Hematopoietic multipotent progenitor cell treated with erythropoietin and hydrocortisone succinate and interleukin-3 and kit ligand, for 17 days (in vitro differentiated cells): ENCODE measurements at regions not wholly inside any gene's neighbourhood (a gene's known extent, or its start where the extent isn't known, plus 50 kb on each side); places are given as distances from the start of the nearest gene placed in this dataset.
"Not testable (repeated sequence)": the region's sequence is repeated elsewhere in the genome, so short reads cannot be mapped to it uniquely, and the experiment has no call there.

ENCODE experiments used
- DNase-seq: peaks from one replicate; pipeline ENCODE4 v3.0.0-alpha.2; 2015; ENCODE audit warnings: low spot score

DNA sequence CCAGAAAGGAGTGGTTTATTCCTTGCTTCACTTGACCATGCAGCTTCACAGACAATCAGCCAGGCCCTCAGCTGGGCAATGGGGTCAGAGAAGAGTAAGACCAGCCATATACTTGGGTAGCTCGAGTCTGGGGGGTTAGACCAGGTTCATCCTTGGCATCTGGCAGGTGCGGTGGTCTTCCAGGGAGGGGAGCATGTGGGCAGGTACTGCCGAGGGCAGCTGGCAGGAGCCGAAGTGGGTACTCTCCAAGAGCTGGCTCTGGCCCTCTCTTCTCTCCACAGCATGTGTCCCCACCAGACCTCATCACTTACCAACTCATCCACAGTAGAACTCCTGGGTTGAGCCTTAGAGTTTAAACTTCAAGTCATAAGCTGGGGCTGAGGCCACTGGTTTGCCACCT is 156.8 kb downstream of the FOXD2 start:
- no peak for DNase-seq

DNA sequence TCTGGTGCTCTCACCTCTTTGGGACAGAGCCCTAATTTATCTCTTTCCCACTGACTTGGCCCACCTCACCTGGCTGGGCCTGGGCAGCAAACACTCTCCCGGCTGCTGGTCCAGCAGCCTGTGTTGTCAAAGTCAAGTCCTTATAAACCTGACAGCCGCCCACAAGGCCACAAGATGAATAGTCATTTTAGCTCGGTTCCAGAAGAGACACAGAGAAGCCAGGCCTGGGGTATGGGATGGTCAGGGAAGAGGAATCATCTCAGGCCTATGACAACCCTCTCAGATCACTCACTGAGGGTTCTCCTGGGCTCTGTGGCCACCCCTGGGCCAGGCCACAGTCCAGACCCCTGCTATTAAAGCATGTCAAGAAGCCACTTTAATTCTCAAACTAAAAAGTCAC is 158.5 kb downstream of the FOXD2 start:
- no peak for DNase-seq

DNA sequence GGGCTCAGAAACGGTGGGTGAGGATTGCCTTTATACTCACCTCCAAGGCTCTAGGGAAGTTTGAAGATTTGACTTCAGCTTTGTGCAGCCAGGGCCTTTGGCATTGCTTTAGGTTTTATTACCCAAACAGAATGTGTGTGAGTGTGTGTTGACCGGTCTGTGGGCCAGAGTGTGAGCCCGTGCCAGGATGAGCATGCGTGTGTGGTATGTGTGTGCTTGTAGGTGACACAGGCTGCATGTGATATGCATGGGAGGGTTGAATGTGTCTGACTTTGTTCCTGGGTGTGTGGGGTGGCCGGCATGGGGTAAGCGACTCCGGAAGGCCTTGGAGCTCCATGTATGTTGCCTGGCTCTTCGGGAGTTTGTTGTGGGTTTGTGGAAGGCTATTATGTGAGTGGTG is 160.5 kb downstream of the FOXD2 start:
- no peak for DNase-seq

DNA sequence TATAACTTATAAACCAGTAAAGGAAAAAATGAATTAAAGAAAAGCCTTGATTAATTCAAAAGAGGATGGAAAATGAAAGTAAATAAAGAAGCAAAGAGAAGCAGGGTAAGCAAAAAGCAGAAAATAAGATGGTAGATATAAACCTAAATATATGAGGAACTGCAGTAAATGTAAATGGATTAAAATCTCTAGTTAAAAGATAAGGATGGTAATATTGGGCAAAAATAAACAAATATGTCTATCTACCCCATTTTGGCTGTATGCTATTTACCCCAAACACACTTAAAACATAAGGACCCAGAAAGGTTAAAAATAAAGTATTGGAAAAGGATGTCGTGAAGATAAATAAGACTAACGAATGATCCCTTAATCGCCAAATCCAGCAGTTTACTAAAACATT is 161.9 kb downstream of the FOXD2 start:
- DNase-seq: no peak

DNA sequence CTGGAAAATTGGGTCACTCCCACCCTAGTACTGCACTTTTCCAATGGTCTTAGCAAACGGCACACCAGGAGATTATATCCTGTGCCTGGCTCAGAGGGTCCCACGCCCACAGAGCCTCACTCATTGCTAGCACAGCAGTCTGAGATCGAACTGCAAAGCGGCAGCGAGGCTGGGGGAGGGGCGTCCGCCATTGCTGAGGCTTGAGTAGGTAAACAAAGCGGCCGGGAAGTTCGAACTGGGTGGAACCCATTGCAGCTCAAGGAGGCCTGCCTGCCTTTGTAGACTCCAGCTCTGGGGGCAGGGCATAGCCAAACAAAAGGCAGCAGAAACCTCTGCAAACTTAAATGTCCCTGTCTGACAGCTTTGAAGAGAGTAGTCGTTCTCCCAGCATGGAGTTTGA is 164.6 kb downstream of the FOXD2 start:
- DNase-seq: not testable (repeated sequence)

DNA sequence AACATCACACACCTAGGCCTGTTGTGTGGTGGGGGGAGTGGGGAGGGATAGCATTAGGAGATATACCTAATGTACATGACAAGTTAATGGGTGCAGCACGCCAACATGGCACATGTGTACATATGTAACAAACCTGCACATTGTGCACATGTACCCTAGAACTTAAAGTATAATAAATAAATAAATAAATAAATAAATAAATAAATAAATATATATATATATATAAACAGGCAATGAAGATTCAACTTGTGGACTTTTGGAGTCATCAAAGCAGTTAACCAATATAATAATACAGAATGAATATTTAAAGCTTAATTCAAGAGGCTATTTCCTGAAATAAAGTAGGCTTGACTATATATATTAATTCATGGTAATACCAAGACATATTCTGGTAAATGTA is 167.0 kb downstream of the FOXD2 start:
- not testable (repeated sequence) for DNase-seq

DNA sequence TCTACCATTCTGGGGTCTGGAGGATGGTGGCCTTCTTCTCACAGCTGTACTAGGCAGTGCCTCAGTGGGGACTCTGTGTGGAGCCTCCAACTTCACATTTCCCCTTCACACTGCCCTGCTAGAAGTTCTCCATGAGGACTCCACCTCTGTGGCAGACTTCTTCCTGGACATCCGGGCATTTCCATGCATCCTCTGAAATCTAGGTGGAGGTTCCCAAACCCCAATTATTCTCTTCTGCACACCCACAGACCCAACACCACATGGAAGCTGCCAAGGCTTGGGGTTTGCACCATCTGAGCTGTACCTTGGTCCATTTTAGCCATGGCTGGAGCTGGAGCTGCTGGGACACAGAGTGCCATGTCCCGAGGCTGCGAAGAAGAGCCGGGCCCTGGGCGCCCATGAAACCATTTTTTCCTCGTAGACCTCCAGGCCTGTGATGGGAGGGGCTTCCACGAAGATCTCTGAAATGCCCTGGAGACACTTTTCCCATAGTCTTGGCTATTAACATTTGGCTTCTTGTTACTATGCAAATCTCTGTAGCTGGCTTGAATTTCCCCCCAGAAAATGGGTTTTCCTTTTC is 170.5 kb downstream of the FOXD2 start:
- no peak for DNase-seq

DNA sequence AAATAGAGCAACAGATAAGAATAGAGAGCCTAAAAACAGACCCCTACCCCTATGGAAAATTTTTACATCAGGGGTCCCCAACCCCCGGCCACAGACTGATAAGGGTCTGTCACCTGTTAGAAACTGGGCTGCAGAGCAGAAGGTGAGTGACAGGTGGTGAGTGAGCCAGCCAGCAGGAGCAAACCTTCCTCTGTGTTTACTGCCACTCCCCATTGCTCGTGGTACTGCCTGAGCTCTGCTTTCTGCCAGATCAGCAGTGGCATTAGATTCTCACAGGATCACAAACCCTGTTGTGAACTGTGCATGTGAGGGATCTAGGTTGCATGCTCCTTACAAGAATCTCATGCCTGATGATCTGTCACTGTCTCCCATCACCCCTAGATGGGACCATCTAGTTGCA is 174.1 kb downstream of the FOXD2 start:
- no peak for DNase-seq

DNA sequence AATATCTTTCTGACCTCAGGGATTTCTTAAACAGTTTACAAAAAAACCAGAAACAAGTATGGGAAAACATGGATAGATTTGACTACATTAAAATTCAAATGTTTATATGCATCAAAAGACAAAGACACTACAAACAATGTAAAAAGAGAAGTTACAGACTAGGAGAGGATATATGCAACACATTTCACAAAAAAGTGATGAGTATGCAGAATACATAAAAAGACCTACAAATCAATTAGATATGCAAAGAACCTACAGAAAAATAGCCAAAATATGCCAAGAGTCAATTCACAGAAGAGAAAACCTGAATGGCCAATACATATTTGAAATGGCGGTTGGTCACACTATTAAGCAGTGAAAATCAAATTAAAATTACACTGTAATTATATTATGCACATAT is 175.0 kb downstream of the FOXD2 start:
- no peak for DNase-seq

DNA sequence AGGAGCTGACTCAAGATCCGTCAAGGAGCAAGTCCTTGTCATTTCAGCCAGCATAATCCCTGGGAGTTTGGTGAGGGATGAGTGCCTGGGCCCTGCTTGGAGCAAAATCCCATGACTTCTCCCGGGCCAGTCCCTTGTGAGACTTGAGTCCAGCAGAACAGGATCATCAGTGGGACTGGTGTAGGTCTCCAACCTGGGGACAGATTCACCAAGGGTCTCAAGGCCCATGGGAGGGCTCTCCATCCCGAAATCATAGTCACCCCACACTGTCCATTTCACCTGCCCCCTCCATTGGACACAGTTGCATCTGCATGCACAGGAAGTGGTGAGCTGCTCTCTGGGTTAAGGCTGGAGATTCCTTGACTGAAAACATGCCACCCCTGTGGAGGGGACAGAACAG is 178.2 kb downstream of the FOXD2 start:
- no peak for DNase-seq

DNA sequence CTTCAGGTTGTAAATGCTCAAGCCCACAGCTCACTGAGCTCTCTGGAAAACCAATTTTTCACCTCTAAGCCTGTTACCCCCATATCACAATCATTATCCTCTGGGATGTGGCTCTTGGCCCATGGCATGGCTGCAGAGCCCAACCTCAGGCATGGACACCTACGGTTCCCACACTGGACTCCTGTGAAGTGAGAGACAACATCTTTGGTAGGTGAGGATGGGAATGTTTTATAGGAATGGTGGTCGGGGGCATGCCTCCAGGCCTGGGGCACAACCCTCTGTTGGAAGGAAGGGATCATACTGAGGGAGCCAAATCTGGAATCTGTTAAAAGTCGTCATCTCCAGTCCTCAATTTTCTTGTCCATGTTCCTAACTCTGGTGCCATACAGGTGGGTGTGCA is 179.1 kb downstream of the FOXD2 start:
- DNase-seq: no peak

DNA sequence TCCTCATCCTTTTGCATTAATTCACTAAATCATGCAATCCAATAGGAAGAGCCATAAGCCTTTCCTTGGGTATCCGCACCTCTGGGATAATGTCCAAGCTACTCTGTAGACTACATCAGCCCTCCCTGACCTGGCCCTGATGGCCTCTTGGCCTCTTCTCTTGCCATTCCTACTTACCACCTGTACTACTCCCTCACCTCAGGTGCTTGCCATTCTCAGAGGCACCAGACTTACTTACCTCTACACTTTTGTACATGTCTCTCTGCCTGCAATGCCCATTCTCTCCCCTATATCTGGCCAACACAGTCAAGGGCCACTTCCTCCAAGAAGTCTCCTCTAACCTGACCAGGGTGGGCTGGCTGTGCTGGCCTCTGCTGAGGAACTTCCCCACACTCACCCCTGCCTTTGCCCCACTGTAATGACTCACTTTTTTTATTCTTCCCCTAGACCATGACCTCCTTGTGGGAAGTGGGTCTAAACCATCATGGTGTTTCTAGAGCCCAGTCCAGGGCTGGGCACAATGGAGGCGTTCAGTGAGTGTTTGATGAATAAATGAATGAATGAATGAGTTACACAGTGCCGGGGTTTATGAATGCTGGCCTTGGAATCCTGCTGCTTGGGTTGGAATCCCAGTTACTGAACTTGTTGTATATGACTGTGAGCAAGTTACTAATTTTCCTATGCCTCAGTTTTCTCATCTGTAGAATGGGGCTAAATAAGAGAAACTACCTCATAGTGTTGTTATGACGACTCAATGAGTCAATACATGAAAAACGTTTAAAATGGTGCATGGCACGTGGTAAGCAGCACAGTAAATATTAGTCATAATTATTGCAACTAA is 179.8 kb downstream of the FOXD2 start:
- no peak for DNase-seq

DNA sequence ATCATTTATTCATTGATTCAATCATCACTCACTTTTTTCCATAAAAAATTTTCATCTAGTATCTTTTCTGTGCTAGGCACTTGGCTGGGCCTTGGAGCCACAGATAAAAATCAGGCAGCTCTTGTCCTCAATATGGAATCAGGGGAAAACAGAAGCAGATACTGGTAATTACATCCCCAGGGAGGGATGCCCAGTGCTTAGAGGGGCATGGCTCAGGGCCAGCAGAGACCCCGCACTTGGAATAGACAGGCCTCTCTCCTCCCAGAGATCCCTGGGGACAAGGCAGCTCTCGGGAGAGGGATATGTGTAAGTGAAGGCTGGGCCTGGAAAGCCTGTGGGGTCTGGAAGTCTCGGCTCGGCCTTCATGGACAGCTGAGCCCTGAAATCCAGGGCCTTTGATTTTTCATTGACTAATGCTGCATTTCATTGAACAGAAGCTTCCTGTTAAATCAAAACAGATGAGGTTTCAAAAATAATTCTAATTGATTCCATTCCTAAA is 180.4 kb downstream of the FOXD2 start:
- DNase-seq: no peak

DNA sequence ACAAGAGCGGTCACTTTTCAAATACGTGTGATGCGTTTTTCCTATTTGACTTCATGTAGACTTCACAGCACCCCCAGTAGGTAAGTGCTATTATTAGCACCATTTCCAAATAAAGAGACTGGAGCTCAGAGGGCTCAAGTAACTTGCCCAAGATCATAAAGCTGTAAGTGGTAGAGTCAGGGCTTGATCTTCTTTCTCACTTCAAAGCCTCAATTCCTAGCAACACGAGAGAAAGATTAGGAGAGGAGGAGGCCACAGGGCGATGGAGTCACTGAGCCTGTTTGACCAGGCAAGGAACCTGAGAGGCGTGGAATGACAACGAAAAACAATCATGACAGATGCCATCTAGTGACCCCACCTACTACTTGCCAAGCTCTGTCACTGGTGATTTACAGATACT is 181.0 kb downstream of the FOXD2 start:
- no peak for DNase-seq

DNA sequence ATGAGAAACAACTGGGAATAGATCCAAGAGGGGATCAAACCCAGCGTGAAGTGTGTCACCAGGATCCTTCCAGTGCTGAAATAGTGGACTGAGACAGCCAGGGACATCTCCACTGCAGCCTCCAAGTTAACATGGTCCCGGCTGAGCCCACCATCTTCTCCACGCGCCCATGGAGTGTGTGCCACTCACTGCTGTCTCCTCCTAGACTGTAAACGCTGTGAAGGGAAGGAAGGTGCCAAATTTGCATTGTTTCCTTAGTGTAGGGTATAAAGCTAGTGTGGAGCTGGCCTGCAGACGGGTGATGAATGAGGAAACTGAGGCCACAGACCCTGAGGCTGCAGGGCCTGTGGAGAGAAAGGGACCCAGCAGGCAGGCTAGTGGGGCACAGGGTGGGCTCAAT is 183.6 kb downstream of the FOXD2 start:
- no peak for DNase-seq

DNA sequence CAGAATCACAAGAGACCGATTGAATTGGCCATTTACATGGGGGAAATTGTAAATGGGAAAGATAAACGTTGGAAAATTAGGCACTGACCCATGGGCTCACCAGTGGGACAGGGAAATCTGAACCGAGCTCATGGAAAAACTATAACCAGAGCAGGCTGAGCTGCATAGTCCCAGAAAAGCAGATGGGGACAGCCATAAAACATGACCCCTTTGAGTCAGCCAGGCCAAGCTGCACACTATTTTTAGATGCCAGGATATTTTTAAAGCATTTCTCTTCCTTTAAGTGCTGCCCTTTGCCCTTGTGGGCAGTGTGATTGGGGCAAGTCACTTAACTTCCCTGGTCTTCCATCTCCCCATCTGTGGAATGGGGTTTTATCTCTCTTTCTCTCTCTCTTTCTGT is 184.1 kb downstream of the FOXD2 start:
- DNase-seq: no peak

DNA sequence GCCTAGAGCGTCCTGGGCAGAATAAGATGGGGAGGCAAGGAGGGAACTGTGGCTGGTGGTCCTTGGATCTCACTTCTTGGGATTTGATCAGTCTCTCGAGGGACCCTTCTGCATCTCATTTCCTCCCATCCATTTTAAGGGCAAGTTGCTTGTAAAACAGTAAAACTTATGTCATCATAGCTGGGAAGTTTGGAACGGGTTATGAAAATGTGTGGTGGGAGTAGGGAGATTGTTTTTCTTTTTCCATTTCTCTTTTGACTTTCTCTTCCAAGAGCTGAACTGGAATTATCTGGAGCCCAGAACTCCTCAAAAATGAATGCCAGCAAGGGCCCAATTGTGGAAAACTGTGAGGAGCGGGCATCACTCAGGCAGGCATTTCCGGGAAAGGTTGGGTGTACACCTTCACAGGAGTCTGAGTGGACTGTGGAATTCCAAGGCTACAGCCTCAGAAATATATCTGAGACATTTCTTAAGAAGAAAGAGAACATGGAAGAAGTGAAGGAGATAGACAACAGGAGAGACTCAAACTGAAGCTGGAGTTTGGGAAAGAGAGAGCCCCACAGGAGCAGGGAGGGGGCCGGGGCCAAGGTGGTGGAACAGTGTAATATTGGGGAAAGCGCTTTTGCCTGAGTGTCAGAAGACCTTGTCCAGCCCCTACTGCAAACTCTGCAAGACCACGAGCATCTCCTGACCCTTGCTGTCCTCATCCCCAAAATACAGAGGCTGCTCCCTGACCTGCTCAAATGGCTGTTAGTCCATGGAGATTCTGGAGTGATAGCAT is 185.1 kb downstream of the FOXD2 start:
- no peak for DNase-seq

DNA sequence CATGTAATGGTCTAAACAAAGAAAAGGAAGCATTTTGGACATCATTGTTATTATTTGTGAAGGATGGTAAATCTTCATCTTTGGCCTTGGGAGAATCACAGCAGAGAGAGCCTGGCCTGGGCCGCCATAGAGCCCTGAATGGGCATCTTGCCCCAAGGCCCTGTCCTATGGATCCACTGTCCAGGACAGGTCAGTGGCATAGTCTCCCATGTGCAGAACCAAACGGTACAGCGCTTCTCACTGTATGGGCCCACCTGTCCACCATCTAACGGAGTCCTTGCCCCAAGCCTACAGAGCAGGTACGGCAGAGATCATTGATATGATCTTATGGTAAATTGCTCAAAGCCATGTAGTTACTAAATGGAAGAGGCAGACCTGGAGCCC is 185.7 kb downstream of the FOXD2 start:
- DNase-seq: no peak

DNA sequence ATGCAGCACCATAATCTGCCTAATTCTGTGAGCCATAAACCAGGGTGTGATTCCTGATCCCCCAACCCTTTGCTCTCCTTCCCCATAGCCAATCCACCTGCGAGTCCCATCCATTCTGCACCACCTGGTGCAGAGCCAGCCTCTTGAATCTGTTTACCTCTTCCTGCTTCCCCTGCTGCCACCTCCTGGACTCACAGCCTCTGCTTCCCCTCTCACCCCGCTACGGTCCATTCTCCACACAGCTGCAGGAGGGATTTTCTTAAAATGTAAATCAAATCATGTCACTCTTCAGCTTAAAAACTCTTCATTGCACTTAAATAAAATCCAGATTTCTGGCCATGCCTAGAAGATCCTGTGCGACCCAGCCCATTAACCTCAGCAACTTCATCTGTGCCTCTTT is 186.7 kb downstream of the FOXD2 start:
- DNase-seq: no peak

DNA sequence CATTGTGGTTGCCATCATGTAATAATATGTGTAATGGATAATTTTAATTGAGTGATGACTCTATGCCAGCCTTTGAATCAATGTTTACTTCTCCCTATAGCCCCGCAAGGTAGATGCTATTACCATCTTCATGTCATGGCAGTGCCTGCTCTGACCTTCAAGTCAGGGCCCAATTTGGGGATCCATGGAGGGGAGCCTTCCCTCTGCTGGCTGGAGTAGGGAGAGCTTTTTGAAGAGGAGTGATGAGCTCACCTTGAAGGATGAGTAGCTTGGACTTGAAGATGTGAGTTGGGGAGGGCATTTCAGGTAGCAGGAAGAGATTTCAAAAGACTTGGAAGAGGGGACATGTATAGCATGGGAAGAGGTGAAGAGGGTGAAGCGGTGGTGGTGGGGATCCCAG is 189.2 kb downstream of the FOXD2 start:
- no peak for DNase-seq

DNA sequence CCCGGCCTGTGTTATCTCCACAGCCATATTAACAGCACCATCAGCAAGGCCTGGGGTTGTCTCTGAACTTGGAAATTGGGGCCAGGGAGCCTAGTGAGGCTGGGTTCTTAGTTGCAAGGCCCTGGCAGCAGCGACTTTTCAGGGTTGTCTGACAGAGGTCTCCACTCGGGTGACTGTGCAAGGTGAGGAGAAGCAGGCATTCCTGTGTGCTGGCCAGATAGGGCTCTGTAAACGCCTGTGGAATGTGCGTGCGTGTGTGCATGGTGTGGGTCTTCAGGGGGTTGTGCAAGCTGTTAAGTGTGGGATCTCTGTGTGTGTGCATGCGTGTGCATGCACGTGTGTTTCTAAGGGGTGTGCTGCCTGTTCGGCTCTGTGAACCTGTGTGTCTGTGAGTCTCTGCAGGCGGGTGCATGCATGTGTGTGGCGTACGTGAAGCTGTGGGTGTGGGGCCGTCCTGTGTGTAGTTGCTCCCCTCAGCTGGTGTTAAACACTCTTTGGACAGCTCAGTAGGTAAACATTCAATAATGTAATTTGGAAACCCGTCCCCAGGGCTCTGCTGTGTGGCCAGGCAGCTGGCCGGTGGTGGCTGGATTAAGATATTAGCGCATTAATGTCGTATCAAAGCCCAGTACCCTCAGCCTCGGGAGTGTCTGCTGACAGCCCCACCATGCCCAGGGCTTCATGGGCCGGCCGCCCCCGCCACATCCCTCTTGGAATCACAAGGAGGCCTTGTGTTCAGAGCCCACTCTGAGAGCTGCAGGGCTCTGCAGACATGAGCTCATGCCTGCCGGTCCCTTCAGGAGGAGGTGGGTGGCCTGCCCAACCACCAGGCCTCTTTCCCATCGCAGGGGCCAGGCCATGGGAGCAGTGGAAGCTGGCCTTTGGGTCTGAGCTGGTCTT is 189.9 kb downstream of the FOXD2 start:
- DNase-seq: no peak

DNA sequence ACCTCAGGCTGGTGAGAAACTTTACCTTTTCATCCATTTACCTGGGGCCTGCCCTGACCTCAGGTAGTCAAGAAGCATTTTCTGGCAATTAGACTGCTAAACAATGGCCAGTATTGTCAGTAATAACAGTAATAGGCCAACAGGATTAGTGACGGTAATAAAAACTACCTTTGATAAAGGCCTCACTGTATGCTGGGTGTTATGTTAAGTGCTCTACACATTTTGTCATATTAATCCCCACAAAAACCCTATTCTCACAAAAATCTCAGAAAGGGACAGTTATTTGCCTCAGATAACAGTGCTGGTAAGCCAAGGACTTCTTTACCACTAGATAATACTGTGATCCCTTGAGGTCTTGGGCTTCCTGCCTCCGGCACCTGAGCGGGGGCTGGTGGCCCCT is 191.4 kb downstream of the FOXD2 start:
- no peak for DNase-seq
